ENCODE measurements at regions not wholly inside any gene's neighbourhood (a gene's known extent, or its start where the extent isn't known, plus 50 kb on each side); places are given as distances from the start of the nearest gene placed in this dataset.
A peak's percentile ranks its signal among the peaks of the same experiment; 100 is the strongest.

GRCh38 chr22:27224485-27225374 is 567.3 kb downstream of the MIAT start:
- no peak for DNase-seq (ENCODE audit: low spot score)

- no peak for DNase-seq (ENCODE audit: low spot score)
Observed at GRCh38 chr22:27226666-27227065, 569.3 kb downstream of the MIAT start.

GRCh38 chr22:27228771-27229170 is 571.4 kb downstream of the MIAT start:
- no peak for DNase-seq (ENCODE audit: low spot score)

GRCh38 chr22:27230189-27230588 is 571.4 kb downstream of the MN1 start:
- DNase-seq (ENCODE audit: low spot score): no peak

GRCh38 chr22:27231266-27231665 is 570.3 kb downstream of the MN1 start:
- DNase-seq (ENCODE audit: low spot score): no peak

GRCh38 chr22:27232077-27232476 is 569.5 kb downstream of the MN1 start:
- no peak for DNase-seq (ENCODE audit: low spot score)

GRCh38 chr22:27237080-27237741 is 564.3 kb downstream of the MN1 start:
- DNase-seq (ENCODE audit: low spot score): no peak

GRCh38 chr22:27238935-27239510 is 562.5 kb downstream of the MN1 start:
- DNase-seq (ENCODE audit: low spot score): no peak

GRCh38 chr22:27239520-27239919 is 562.0 kb downstream of the MN1 start:
- DNase-seq (ENCODE audit: low spot score): no peak

GRCh38 chr22:27240298-27241075 is 561.1 kb downstream of the MN1 start:
- no peak for DNase-seq (ENCODE audit: low spot score)

GRCh38 chr22:27241430-27242321 is 559.9 kb downstream of the MN1 start:
- DNase-seq (ENCODE audit: low spot score): peak; percentile 28

- DNase-seq (ENCODE audit: low spot score): no peak
Observed at GRCh38 chr22:27242474-27242873, 559.1 kb downstream of the MN1 start.

- no peak for DNase-seq (ENCODE audit: low spot score)
Observed at GRCh38 chr22:27242917-27243589, 558.5 kb downstream of the MN1 start.

GRCh38 chr22:27244328-27244727 is 557.2 kb downstream of the MN1 start:
- DNase-seq (ENCODE audit: low spot score): no peak

GRCh38 chr22:27245056-27245455 is 556.5 kb downstream of the MN1 start:
- DNase-seq (ENCODE audit: low spot score): no peak

GRCh38 chr22:27246558-27246957 is 555.0 kb downstream of the MN1 start:
- no peak for DNase-seq (ENCODE audit: low spot score)

- DNase-seq (ENCODE audit: low spot score): no peak
Observed at GRCh38 chr22:27247701-27248434, 553.7 kb downstream of the MN1 start.

- DNase-seq (ENCODE audit: low spot score): no peak
Observed at GRCh38 chr22:27250418-27250817, 551.1 kb downstream of the MN1 start.

GRCh38 chr22:27250886-27251285 is 550.7 kb downstream of the MN1 start:
- no peak for DNase-seq (ENCODE audit: low spot score)

- DNase-seq (ENCODE audit: low spot score): no peak
Observed at GRCh38 chr22:27251563-27251962, 550.0 kb downstream of the MN1 start.
